AG09309 (cell line): ENCODE measurements at regions not wholly inside any gene's neighbourhood (a gene's known extent, or its start where the extent isn't known, plus 50 kb on each side); places are given as distances from the start of the nearest gene placed in this dataset.

Experiments used
- DNase-seq: peaks from one replicate; pipeline ENCODE4 v3.0.0-alpha.2; 2010; ENCODE audit warnings: low read depth
- H3K4me3 ChIP-seq: 2 replicates; pipeline ENCODE4 v1.5.1; 2011; ENCODE audit warnings: mild to moderate bottlenecking, low read depth, low read length, moderate library complexity; ENCODE audit not compliant: control insufficient read depth
- CTCF ChIP-seq: IDR thresholded peaks from 2 replicates; pipeline ENCODE4 v1.5.1; 2011; ENCODE audit warnings: mild to moderate bottlenecking, low read depth, low read length, inconsistent platforms; ENCODE audit not compliant: insufficient read depth, control insufficient read depth; ENCODE audit errors: missing control alignments

- no peak overlapping the region for H3K4me3 ChIP-seq
- DNase-seq: no peak
- no peak for TF ChIP-seq CTCF
These were observed 147.8 kb upstream of the DTNBP1 start for GRCh38 chr6:15810618-15811017.

GRCh38 chr6:15809367-15809766 is 146.5 kb upstream of the DTNBP1 start:
- no peak overlapping the region for H3K4me3 ChIP-seq
- TF ChIP-seq CTCF: no peak
- DNase-seq: no peak

- no peak for TF ChIP-seq CTCF
- no peak for DNase-seq
These were observed 141.6 kb upstream of the DTNBP1 start for GRCh38 chr6:15804164-15805154.

GRCh38 chr6:15802466-15802865 is 139.6 kb upstream of the DTNBP1 start:
- TF ChIP-seq CTCF: no peak
- H3K4me3 ChIP-seq: no peak overlapping the region
- no peak for DNase-seq

More at GRCh38 chr6:15804164-15805154, 141.6 kb upstream of the DTNBP1 start:
- H3K4me3 ChIP-seq: no peak overlapping the region

GRCh38 chr6:15801912-15802311 is 139.1 kb upstream of the DTNBP1 start:
- H3K4me3 ChIP-seq: no peak overlapping the region
- no peak for DNase-seq
- no peak for TF ChIP-seq CTCF

GRCh38 chr6:15800841-15801617 is 138.2 kb upstream of the DTNBP1 start:
- TF ChIP-seq CTCF: no peak
- H3K4me3 ChIP-seq: no peak overlapping the region
- no peak for DNase-seq
